ENCODE measurements at regions not wholly inside any gene's neighbourhood (a gene's known extent, or its start where the extent isn't known, plus 50 kb on each side); places are given as distances from the start of the nearest gene placed in this dataset.

- Histone ChIP-seq H3K4me1 (no peaks in the 10 kb centered on the region), H3K36me3 (no peaks in the 10 kb centered on the region), H3K27ac (no peak overlapping the region), H3K27me3 (no peaks in the 10 kb centered on the region), H3K9me3 (no peaks in the 10 kb centered on the region), H3K4me3 (no peak overlapping the region)
- ATAC-seq (no peak), DNase-seq (no peak)
- intact Hi-C loops (cut with DNase I): no loop called here
- TF ChIP-seq CTCF (IDR thresholded peaks at IDR 0.05): no peak
Observed at GRCh38 chr4:180832073-180832472, 1411.1 kb upstream of the TENM3 start.

GRCh38 chr4:180840142-180840541, 1403.1 kb upstream of the TENM3 start:
- H3K4me3 ChIP-seq: no peak overlapping the region
- no peak overlapping the region for H3K27ac ChIP-seq
- DNase-seq (no peak), ATAC-seq (no peak)
- intact Hi-C loops (cut with DNase I): no loop called here
- no peak for TF ChIP-seq CTCF (IDR thresholded peaks at IDR 0.05)
- H3K36me3 ChIP-seq: no peaks in the 10 kb centered on the region
- no peaks in the 10 kb centered on the region for H3K9me3 ChIP-seq
- H3K27me3 ChIP-seq: no peaks in the 10 kb centered on the region
- H3K4me1 ChIP-seq: no peaks in the 10 kb centered on the region

- Histone ChIP-seq H3K27ac (no peak overlapping the region), H3K27me3 (no peaks in the 10 kb centered on the region), H3K9me3 (no peaks in the 10 kb centered on the region), H3K4me3 (no peak overlapping the region), H3K36me3 (no peaks in the 10 kb centered on the region), H3K4me1 (no peaks in the 10 kb centered on the region)
- DNase-seq (no peak), ATAC-seq (no peak)
- no peak for TF ChIP-seq CTCF (IDR thresholded peaks at IDR 0.05)
- intact Hi-C loops (cut with DNase I): no loop called here
Observed at GRCh38 chr4:180850318-180850940, 1392.8 kb upstream of the TENM3 start.

- H3K4me3 ChIP-seq: no peak overlapping the region
- no peaks in the 10 kb centered on the region for H3K4me1 ChIP-seq
- peaks cover 0 to 2% of the 10 kb centered on the region in 2 donors for H3K9me3 ChIP-seq
- ATAC-seq: no peak
- H3K27me3 ChIP-seq: no peaks in the 10 kb centered on the region
- no peaks in the 10 kb centered on the region for H3K36me3 ChIP-seq
- no peak overlapping the region for H3K27ac ChIP-seq
- no peak for TF ChIP-seq CTCF (IDR thresholded peaks at IDR 0.05)
- intact Hi-C loops (cut with DNase I): no loop called here
- DNase-seq: no peak
Observed at GRCh38 chr4:180852738-180853137, 1390.5 kb upstream of the TENM3 start.

GRCh38 chr4:180855184-180855583, 1388.0 kb upstream of the TENM3 start:
- no peak for TF ChIP-seq CTCF (IDR thresholded peaks at IDR 0.05)
- H3K4me1 ChIP-seq: no peaks in the 10 kb centered on the region
- H3K36me3 ChIP-seq: no peaks in the 10 kb centered on the region
- no peaks in the 10 kb centered on the region for H3K27me3 ChIP-seq
- H3K27ac ChIP-seq: no peak overlapping the region
- ATAC-seq (no peak), DNase-seq (no peak)
- H3K4me3 ChIP-seq: no peak overlapping the region
- H3K9me3 ChIP-seq: peaks cover 0 to 2% of the 10 kb centered on the region in 2 donors
- intact Hi-C loops (cut with DNase I): no loop called here
